Muscle of leg (tissue), 3 donors: ENCODE measurements at regions not wholly inside any gene's neighbourhood (a gene's known extent, or its start where the extent isn't known, plus 50 kb on each side); places are given as distances from the start of the nearest gene placed in this dataset.

Experiments
- DNase-seq: peaks from one replicate; pipeline ENCODE4 v3.0.0; 2013
- H3K27ac ChIP-seq: one replicate; pipeline ENCODE4 v1.5.1; 2013; ENCODE audit warnings: mild to moderate bottlenecking, low read length, control low read depth
- H3K27me3 ChIP-seq: one replicate; pipeline ENCODE4 v1.6.1; 2013; ENCODE audit warnings: low read length; ENCODE audit not compliant: control insufficient read depth, insufficient read depth
- H3K36me3 ChIP-seq: one replicate; pipeline ENCODE4 v1.6.1; 2013; ENCODE audit warnings: low read length; ENCODE audit not compliant: control insufficient read depth, insufficient read depth
- H3K4me1 ChIP-seq: one replicate; pipeline ENCODE4 v1.6.1; 2013; ENCODE audit warnings: low read length; ENCODE audit not compliant: control insufficient read depth, insufficient read depth
- H3K4me3 ChIP-seq: one replicate; pipeline ENCODE4 v1.5.1; 2013; ENCODE audit warnings: low read length, control low read depth
- H3K9me3 ChIP-seq: replicated peaks from 2 replicates; pipeline ENCODE4 v1.6.1; 2013; ENCODE audit warnings: low read depth, low read length; ENCODE audit not compliant: control insufficient read depth
- WGBS: methylation state at CpG from one replicate; pipeline ENCODE4 v1.1.5; 2013; ENCODE audit warnings: missing lambda C conversion rate; ENCODE audit not compliant: insufficient coverage; 5-methylcytosine and 5-hydroxymethylcytosine counted together

- Histone ChIP-seq H3K4me3 (no peak overlapping the region), H3K36me3 (no peaks in the 10 kb centered on the region), H3K4me1 (no peaks in the 10 kb centered on the region), H3K27me3 (peaks cover 19% of the 10 kb centered on the region), H3K27ac (no peak overlapping the region), H3K9me3 (no peaks in the 10 kb centered on the region)
- DNase-seq: no peak
- 24% methylated on average over 6 of the region's 11 CpGs for WGBS
Measured at GRCh38 chr5:171623551-171624097, 162.0 kb upstream of the SMIM23 start.

- 39% methylated on average over 5 of the region's 5 CpGs for WGBS
- Histone ChIP-seq H3K27ac (no peak overlapping the region), H3K4me1 (peaks cover 3% of the 10 kb centered on the region), H3K4me3 (no peak overlapping the region), H3K9me3 (no peaks in the 10 kb centered on the region), H3K36me3 (no peaks in the 10 kb centered on the region), H3K27me3 (peaks cover 23% of the 10 kb centered on the region)
- no peak for DNase-seq
Measured at GRCh38 chr5:171624396-171624795, 161.2 kb upstream of the SMIM23 start.

- peaks cover 24% of the 10 kb centered on the region for H3K27me3 ChIP-seq
Measured at GRCh38 chr5:171625646-171626045, 160.0 kb upstream of the SMIM23 start.

GRCh38 chr5:171627936-171628632 lies 157.5 kb upstream of the SMIM23 start:
- peaks cover 14% of the 10 kb centered on the region for H3K4me1 ChIP-seq
- no peak for DNase-seq
- H3K36me3 ChIP-seq: no peaks in the 10 kb centered on the region
- no peaks in the 10 kb centered on the region for H3K9me3 ChIP-seq
- H3K4me3 ChIP-seq: no peak overlapping the region
- WGBS: 59% methylated on average over 9 of the region's 9 CpGs
- no peak overlapping the region for H3K27ac ChIP-seq
- peaks cover 22% of the 10 kb centered on the region for H3K27me3 ChIP-seq

More at GRCh38 chr5:171625646-171626045, 160.0 kb upstream of the SMIM23 start:
- Histone ChIP-seq H3K36me3 (no peaks in the 10 kb centered on the region), H3K27ac (no peak overlapping the region), H3K9me3 (no peaks in the 10 kb centered on the region), H3K4me3 (no peak overlapping the region), H3K4me1 (peaks cover 14% of the 10 kb centered on the region)
- 87% methylated on average over 10 of the region's 10 CpGs for WGBS
- DNase-seq: no peak

GRCh38 chr5:171628633-171628974 lies 157.0 kb upstream of the SMIM23 start:
- Histone ChIP-seq H3K9me3 (no peaks in the 10 kb centered on the region), H3K4me3 (no peak overlapping the region), H3K36me3 (no peaks in the 10 kb centered on the region), H3K27ac (no peak overlapping the region), H3K27me3 (peaks cover 20% of the 10 kb centered on the region), H3K4me1 (peaks cover 14% of the 10 kb centered on the region)
- no peak for DNase-seq
- 52% methylated on average over 4 of the region's 6 CpGs for WGBS

GRCh38 chr5:171629221-171629620 lies 156.4 kb upstream of the SMIM23 start:
- WGBS: 66% methylated on average over 4 of the region's 7 CpGs
- Histone ChIP-seq H3K9me3 (no peaks in the 10 kb centered on the region), H3K36me3 (no peaks in the 10 kb centered on the region), H3K4me3 (no peak overlapping the region), H3K27ac (no peak overlapping the region), H3K4me1 (peaks cover 14% of the 10 kb centered on the region), H3K27me3 (peaks cover 18% of the 10 kb centered on the region)
- DNase-seq: no peak

- Histone ChIP-seq H3K4me1 (peaks cover 14% of the 10 kb centered on the region), H3K27ac (peak overlapping the region; percentile 53), H3K9me3 (no peaks in the 10 kb centered on the region), H3K27me3 (peaks cover 18% of the 10 kb centered on the region), H3K36me3 (no peaks in the 10 kb centered on the region), H3K4me3 (no peak overlapping the region)
- DNase-seq: peak; percentile 80
- 0% methylated on average over 24 of the region's 28 CpGs for WGBS
Measured at GRCh38 chr5:171629628-171630349, 155.8 kb upstream of the SMIM23 start.

GRCh38 chr5:171630350-171631065 lies 155.1 kb upstream of the SMIM23 start:
- DNase-seq: no peak
- Histone ChIP-seq H3K4me3 (no peak overlapping the region), H3K27ac (peak overlapping the region; percentile 53), H3K9me3 (no peaks in the 10 kb centered on the region), H3K36me3 (no peaks in the 10 kb centered on the region), H3K4me1 (peaks cover 14% of the 10 kb centered on the region), H3K27me3 (peaks cover 15% of the 10 kb centered on the region)
- 28% methylated on average over 6 of the region's 11 CpGs for WGBS

- Histone ChIP-seq H3K27ac (no peak overlapping the region), H3K36me3 (no peaks in the 10 kb centered on the region), H3K9me3 (no peaks in the 10 kb centered on the region), H3K27me3 (peaks cover 12% of the 10 kb centered on the region), H3K4me3 (no peak overlapping the region), H3K4me1 (peaks cover 14% of the 10 kb centered on the region)
- DNase-seq: no peak
- no CpG with 5 or more reads among the region's 3 CpGs for WGBS
Measured at GRCh38 chr5:171632616-171633015, 153.0 kb upstream of the SMIM23 start.
